Stimulated activated CD4-positive, alpha-beta T cell treated with anti-CD3 and anti-CD28 coated beads, Interleukin-4, amount 100 ng/mL, for 24 hours (primary cell): ENCODE measurements at regions not wholly inside any gene's neighbourhood (a gene's known extent, or its start where the extent isn't known, plus 50 kb on each side); places are given as distances from the start of the nearest gene placed in this dataset.

Experiments
- DNase-seq: peaks from one replicate; pipeline ENCODE4 v3.0.0-alpha.2; 2020

DNA sequence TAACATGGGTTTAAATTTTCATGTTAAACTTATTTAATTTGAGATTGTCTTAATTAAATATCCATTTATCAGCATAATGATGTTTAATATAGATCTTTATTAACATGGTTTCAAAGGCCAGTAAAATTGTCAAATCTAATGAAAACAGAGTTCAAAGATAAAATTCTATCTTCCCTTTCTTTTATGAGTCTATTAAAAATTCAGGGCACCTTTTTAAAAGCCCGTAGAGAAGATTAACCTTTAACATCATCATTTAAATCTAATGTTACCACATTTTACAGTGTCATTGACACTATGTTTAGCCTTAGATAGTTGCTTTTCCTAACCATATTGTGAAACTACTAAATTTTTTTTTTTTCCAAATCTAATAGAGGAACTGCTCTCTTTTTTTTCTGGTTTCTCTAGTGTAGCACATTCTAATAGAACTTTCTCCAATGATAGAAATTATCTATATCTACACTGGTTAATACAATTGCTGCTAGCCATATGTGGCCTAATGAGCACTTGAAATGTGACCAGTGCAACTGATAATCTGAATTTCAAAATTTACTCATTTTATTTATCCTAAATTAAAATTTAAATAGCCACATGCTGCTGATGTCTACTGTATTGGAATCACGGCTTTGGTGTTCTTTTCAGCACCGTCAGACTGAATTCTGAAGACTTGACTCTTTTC, 410.9 kb downstream of the UTRN start:
- no peak for DNase-seq

DNA sequence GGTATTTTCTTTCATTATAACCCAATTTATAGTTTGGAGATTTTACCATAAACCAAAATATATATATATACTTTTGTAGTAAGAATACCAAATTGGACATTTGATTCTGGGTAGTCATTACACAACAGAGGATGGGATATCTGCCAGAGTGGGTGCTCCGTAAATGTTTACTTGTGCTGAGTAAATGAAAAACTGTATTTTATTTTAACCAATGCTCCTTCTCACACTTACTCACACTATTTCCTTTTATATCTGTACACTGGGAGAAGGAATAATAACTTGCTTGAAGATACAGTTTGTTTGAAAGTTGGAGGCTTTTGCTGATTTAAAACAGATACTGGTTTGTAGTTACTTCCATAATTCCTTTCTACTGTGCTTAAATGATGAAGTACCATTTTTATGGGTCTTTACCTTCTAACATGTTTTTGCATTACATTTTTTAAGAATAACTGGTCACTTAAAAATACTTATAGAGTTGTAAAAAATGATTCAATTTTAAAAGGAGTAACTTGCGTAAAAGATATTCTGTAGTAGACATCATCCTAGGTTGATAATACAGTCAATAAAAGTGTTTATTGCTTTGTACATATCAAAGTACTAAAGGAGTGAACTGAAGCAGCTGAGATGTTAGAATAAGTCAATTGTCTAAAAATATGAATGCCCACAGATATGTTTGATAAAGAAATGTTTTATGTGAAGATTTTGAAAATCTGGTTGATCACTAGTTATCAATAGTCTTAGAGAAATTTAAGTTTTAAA, 411.7 kb downstream of the UTRN start:
- no peak for DNase-seq

DNA sequence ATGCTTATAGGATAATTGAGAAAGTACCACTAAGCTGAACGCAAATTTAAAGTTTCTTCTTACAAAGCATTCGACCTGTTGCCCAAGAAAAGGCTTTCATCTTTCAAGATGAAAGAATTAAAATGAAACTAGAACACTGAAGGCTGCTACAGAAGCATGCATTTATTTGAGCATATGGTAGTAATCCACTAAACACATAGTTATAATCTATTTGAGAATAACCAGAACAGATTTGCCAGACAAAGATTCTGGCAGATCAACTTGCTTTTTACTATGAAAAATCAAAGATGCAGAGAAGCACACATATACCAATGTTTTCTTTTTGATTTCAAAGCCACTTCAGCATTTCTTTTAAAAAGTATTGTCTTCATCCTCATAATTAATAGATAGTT, 412.2 kb downstream of the UTRN start:
- DNase-seq, result no peak

DNA sequence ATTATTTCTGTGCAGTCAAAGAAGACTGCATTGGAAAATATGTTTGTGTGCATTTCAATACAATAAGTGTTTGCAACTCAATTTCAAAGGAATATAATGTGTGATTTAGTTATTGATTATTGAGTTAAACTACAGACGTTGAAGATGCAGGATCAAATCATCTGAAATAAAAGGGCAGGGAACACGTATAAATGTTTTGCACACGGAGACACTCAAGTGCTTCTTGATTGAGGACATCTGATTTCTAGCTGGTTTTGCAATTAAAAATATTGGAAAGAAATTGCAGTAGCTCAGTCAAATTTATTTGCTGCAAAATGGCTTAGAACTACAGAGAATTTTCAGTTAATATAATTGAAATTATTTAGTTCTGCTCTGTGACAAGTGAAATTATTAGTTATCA, 412.7 kb downstream of the UTRN start:
- DNase-seq, result no peak

DNA sequence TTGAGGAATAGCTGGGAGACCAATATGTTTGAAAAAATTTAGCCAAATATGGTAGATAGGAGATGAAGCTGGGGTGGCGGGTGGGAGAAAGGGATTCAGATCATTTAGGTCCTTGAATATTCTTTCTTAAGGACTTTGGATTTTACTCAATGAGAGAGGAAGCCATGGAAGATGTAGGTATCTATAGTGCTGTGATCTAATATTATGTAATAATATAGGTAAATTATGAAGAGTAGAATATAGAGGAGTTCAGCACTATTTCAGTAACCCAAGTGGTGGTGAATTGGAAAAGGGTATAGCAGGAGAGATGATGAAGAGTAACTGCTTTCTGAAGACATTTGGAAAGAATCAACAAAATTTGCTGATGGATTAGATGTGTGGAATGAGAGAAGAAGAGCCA, 417.6 kb downstream of the UTRN start:
- no peak for DNase-seq

DNA sequence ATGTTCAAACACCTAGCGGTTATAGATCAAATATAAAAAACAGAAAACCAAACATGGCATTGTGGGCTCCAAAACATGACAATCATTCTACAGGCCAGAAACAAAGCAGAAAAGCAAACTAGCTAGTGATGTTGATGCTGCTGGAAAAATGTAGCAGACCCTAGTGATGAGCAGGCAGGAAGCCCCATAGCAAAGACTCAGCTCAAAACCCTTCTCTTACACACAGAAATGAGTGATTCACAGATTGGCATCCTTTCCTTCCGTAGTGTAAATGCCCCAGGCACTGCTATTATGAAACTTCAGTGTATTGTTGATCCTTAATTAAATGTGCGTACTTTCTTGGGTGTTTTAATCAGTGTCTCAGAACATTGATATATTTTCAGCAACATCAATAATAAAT, 425.1 kb downstream of the UTRN start:
- no peak for DNase-seq

DNA sequence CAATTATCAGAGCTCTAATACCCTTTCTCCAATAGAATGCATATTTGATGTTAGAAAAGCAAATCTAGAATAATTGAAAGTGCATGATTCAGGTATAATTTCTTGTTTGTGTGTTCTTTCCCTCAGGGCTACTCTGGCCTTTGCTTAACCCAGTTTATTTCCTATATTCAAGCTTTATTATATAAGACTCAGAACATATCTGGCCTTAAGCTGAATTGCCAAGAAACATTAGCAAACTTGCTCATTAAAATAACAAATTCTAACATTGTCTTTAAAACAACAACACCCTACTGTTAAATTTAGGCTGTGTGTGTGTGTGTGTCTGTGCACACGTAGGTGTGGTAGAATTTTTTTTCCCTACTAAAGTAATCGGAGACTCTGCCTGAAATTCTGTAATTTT, 426.5 kb downstream of the UTRN start:
- DNase-seq, result no peak

DNA sequence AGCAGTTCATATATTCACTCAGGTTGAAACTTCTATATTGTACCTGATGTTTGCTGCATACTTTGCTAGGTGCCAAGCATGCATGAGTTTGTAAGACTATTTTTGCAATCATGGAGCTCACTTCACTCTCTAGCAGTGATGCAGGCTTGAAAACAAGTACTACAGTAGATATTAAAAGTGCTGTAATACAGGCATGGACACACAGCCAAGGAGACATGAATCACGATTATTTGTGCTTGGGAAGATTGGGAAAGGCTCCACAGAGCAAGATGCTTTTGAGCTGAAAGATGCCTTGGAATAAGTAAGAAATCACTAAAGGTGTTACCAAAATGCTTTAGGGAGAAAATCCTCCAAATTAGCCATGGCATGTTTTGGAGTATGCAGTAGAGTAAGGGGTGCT, 427.4 kb downstream of the UTRN start:
- DNase-seq, result no peak

DNA sequence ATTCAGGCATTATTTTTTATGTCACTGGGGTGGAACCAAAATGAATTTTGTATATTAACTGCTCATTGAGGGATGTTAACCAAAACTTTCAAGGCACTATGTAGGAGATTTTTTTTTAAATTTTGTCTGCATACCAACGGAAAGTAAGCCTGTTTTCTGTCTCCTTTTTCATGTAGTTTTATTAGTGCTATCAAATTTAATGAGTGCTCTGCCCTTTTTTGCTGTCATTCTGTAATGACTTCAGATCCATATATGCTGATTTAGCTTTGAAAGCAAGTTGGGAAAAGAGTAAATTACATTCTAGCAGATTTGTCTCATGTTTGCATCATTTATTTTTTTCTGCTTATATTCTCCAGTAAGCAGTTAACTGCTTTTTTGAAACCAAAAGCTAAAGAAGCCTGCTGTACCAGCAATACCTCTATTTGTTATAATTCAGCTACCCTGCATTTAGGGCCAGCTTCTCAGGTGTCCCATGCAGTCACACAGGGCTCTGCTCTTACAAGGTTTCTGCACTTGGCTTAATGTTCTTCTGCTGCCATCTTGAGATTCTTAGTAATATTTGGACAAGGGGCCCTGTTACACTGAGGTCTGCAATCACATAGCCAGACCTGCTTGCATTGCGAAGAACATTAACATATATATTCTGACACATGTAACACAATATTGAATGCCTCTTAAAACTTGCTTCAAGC, 429.0 kb downstream of the UTRN start:
- no peak for DNase-seq

DNA sequence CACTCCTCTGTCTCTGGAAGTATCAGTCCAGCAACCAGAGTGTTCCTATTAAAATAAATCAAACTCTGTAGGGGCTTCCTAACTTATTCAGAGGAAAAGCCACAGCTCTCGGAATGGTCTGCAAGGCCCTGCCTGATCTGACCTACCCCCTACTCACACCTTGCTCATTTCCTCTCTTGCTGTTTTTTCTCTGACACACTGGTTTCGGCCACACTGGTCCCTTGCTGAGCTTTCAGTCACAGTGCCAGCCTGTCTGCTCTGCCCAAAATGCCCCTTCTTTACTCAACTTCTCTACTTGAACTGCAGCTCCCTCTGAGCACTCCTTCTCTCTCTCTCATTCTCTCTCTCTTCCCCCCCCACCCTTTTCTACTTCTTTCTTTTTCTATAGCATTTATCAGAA, 430.2 kb downstream of the UTRN start:
- no peak for DNase-seq

DNA sequence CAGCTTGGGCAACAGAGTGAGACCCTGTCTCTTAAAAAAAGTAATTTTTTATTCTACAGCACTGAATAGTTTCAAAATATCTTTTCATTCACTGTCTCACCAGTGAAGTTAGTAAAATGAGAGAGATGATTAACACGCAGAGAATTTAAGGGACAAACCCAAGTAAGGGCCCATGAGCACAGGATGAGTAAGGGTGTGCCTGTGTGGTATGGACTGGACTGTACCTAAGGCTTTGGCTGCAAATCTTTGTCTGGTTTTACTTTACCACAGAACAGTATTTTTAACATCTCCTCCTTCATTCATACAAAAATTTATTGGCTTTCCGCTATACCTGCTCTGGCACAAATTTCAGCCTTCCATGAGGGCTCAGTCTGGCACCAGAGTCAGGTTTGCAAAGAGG, 433.3 kb downstream of the UTRN start:
- no peak for DNase-seq

DNA sequence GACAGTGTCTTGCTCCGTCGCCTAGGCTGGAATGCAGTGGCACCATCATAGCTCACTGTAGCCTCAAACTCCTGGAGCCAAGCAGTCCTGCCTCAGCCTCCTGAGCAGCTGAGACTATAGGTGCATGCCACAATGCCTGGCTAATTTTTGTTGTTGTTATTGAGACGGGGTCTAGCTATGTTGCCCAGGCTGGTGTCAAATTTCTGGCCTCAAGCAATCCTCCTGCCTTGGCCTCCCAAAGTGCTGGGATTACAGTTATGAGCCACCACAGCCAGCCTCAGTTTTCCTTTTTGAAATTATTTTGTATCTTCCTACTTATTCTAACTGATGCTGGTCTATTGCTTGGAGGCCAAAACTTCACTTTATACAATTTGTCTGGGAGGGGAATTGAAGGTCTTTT, 436.1 kb downstream of the UTRN start:
- DNase-seq, result no peak

DNA sequence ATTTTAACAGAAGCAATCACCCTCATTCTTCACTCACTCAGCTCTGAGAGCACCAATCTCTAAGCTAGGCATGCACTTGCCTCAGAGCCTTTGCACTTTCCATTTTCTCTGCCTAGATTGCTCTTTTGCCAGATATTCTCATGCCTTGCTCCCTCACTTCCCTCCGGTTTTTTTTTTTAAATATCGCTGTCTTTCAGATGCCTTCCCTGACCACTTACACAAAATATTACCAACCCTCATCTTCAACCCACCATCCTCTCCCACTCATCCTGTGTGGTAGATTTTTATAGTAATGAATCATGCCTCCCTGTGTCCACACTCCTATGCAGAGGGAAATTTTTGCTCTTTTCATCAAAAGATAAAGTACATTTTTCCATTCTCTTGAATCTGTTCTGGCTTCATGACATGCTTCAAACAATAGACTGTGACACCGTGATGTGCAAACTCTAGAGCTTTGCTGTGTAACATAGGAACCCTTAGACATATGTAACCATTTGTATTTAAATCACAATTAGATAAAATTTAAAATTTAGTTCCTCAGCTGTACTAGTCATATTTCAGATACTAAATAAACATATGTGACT, 437.1 kb downstream of the UTRN start:
- DNase-seq, result no peak

DNA sequence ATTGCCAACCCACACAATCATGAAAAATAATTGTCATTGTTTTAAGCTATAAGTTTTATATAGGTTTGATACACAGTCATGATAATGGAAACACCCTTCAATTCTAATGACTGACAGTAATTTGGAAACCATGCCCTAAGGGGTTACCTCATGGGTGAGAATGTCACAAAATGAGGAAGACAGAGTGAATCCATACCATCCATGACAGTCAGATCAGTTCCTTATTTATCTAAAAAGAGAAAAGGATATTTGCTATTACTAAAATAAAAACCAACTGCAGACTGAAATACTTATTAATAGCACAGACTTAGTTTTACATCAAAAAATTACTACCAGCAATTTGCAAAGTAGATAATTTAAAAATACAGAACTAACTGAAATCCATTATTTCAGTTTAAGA, 437.8 kb downstream of the UTRN start:
- no peak for DNase-seq

DNA sequence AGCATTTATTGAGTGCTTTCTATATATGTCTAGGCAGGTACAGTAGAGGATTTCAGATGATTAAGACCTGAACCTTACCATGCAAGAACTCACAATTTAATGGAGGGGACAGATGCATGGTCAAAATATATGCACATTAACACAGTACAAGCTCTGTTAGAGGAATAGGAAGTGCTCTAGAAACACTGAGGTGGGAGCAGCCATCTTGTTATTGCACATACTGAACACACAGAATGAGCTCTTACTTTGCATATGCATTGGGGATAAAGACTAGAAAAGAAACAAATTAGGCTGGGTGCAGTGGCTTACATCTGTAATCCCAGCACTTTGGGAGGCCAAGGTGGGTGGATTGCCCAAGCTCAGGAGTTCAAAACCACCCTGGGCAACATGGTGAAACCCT, 438.3 kb downstream of the UTRN start:
- DNase-seq, result no peak

DNA sequence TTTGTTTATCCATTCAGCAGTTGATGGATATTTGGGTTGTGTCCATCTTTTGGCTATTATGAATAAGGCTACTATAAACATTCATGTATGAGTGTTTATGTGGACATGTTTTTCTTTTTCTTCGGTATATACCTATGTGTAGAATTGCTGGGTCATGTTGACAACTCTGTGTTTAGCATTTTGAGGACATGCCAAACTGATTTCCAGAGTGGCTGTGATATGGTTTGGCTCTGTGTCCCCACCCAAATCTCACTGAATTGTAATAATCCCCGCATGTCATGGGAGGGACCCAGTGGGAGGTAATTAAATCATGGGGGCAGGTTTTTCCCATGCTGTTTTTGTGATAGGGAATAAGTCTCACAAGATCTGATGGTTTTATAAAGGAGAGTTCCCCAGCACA, 439.7 kb downstream of the UTRN start:
- no peak for DNase-seq

DNA sequence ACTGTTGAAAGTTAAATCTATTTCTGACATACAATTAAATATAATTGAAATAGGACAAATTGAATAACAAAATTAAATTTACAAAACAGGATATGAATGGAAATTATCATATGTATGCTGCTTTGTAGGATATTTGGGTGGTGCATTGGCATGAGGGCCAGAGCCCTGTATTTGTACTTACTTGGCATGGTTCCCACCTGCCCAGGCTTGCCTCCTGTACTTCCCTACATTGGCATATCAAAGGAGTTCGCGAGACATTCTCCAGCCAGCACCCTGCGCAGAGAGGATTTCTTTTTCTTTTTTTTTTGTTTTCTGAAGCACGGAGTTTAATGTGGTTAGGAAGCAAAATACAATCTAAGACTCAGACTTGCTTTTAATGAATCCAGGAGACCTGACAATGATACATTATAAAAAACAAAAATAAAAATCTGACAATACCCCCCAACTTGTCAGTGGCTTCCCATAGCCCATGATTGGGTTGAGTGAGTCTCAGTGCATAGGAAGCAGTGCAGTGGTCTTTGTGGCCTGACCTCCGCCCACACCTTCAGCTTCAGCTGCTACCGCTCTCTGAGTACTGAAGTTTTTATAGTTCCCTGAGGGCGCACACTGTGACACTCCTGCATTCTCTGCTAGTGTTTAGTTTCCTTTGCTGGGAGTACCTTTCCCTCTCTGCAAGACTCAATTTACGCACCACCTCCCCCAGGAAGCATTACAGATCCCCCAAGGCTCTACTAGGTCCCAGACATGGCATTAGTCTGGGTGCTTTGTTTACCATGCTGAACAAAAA, 440.8 kb downstream of the UTRN start:
- DNase-seq, result no peak

DNA sequence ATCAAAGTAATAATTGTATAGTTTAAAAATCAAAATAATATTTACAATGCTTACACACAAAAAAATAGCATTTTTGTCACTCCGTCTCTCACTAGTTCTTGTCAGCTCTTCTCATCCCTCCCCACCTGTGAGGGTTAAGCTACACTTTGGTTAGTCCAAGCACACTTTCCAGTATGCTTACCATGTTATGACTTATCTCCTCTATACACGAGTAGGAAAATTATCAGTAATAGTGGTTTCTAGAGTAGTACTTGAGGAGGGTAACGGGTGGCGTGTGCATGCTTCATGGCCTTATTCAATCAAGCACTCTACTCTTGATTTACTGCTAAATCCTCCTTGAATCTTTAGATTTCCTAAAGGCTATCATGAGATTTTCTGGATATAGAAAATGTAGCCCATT, 443.7 kb downstream of the UTRN start:
- DNase-seq, result no peak

DNA sequence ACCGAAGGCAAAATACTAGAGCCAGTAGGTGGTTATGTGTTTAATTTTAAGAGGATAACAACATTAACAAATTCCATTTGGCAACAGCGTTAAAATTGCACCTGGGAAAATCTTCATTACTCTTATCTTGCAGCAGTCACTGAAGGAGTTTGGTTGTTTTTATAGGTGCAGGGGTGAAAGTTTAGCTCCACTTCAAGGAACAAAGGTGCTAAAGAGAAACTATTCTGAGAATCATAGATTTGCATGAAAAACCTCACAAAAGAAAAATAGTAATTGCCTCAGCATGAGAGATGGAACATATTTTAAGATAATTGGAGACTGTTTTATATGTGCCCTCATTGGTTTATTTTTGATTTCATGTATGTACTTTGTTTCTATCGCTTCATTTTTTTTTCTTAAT, 444.4 kb downstream of the UTRN start:
- no peak for DNase-seq

DNA sequence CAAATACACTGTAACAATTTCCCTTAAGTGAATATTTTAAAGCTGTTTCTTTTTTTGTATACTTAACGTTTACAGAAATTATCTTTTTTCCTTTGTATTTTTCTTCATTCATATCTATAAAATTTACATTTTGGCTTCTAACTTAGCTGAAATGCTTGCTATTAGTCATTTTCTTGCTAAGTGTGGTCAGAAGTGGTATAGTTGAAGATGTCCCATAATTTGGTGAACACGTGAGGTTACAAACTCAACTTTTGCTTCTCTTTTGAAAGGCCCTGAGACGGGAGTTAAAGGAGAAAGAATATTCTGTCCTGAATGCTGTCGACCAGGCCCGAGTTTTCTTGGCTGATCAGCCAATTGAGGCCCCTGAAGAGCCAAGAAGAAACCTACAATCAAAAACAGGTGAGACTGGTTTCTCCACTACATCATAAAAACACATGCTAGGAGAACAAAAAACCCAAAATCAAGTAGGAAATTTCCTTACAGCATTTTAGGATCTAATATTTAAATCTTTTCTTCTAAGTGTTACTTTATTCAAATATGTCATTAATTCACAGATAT, 445.0 kb downstream of the UTRN start:
- no peak for DNase-seq

DNA sequence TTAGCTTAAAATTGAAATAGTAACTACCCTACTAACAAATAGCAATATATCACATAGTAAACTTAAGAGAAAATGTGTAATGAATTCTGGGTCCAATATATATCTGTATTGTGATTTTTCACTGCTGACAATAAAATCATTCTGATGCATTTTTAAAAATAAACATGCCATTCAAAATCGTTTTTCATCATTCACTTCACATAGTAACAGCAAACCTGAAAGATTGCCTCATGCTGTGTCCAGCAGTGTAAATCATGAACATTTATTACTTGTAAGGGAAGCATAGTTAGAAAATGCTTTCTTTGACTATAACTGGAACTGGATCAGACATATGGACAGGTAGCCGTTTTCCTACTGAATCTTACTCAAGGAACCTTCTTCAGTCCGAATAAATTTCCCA, 446.1 kb downstream of the UTRN start:
- no peak for DNase-seq

DNA sequence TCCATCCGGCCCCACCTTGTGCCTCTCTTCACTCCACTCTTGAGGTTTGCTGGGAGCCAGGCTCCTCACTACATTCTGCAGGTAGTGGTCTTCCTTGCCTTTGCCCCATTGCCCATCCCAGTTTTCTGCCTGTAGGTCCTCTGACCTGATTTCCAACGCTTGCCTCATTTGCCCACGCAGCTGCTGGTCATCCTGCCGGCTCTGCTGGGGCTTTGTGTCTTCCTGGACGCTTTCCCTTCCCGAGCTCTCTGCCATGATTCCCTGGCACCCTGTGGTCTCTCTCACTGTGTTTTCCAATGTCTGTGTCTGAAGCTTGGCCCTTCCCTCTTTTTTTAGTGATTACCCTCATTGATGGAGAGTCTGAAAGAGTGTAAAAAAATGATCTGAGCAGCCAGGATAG, 451.6 kb downstream of the UTRN start:
- no peak for DNase-seq

DNA sequence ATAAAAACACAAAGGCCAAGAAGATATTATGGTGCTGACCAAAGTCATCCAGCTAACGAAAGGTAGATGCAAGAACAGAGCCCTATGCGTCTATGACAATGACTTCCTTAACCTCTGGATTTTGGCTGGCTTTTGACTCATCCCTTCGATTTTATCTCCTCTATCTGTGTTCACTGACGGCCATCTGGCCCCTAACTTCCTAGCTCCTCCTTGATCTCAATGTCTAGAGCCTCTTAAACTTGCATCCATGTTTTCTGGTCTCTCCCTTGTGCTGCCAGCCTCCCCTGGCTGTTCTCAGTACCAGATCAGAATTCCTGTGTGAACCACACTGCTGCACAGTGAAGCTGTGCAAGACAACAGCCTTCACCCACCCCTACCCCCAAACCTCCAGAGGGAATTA, 452.9 kb downstream of the UTRN start:
- no peak for DNase-seq
